GM13977 (cell line): ENCODE measurements at regions not wholly inside any gene's neighbourhood (a gene's known extent, or its start where the extent isn't known, plus 50 kb on each side); places are given as distances from the start of the nearest gene placed in this dataset.
"Not testable (repeated sequence)": the region's sequence is repeated elsewhere in the genome, so short reads cannot be mapped to it uniquely, and the experiment has no call there.

ENCODE experiments used
- DNase-seq: peaks from one replicate; pipeline ENCODE4 v3.0.0; 2012; ENCODE audit warnings: low spot score
- in situ Hi-C: fragments of 300-500 bp; cut with MboI; formaldehyde crosslinking; loops from one replicate; pipeline ENCODE4 v1.12.0; 2022; ENCODE audit warnings: low sequenced_read_pairs, low pct_unique_long_range_greater_than_20kb, mixed read lengths, inconsistent platforms; ENCODE audit not compliant: unreplicated experiment
- TF ChIP-seq, protein P1 (sequence below): IDR thresholded peaks from 2 replicates; pipeline ENCODE4 v1.5.1; 2012; ENCODE audit warnings: mild to moderate bottlenecking, control low read depth; ENCODE audit not compliant: insufficient read depth; ENCODE audit errors: extremely low read depth, missing control alignments

DNA sequence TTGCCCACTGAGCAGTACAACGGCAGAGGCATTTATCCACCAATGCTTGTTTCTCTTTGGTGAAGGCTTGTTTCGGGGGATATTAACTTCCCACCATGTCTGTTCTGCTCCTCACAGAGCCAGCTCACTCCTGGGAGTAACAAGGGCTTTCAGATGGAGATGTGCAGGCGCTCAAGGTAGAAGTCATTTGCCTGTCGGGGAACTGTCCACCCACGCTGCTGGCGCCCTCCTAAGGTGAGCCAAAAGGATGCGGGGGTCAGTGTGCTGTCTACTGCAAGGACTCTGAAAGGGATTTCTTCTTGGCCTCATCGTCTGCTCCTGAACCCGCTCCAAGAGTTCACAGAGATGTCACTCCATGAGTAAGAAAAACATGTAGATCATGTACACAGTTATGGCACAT lies 57.0 kb upstream of the CYRIA start:
- TF ChIP-seq, protein P1, sequence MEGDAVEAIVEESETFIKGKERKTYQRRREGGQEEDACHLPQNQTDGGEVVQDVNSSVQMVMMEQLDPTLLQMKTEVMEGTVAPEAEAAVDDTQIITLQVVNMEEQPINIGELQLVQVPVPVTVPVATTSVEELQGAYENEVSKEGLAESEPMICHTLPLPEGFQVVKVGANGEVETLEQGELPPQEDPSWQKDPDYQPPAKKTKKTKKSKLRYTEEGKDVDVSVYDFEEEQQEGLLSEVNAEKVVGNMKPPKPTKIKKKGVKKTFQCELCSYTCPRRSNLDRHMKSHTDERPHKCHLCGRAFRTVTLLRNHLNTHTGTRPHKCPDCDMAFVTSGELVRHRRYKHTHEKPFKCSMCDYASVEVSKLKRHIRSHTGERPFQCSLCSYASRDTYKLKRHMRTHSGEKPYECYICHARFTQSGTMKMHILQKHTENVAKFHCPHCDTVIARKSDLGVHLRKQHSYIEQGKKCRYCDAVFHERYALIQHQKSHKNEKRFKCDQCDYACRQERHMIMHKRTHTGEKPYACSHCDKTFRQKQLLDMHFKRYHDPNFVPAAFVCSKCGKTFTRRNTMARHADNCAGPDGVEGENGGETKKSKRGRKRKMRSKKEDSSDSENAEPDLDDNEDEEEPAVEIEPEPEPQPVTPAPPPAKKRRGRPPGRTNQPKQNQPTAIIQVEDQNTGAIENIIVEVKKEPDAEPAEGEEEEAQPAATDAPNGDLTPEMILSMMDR: no peak
- DNase-seq: no peak
- in situ Hi-C loops: no loop called here

DNA sequence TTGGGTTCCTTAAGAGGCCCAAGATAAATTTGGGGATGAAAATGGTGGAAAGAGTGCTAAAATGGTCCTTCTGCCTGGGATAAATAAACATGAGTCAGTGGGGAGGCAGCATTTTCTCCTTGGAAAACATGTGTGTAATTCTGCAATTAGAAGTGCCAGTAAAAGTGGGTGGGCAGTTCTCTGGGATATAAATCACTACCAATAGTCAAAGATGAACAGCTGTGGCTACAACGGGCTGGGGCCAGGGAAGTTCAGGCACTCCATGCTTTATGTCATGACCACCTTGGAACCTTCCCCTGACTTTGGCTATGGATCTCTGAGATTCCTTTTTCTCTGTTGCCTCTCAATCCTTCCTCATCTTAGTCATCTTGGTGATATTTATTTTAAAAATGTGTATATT lies 56.5 kb upstream of the CYRIA start:
- TF ChIP-seq, protein P1: no peak
- DNase-seq: no peak
- in situ Hi-C loops: no loop called here

DNA sequence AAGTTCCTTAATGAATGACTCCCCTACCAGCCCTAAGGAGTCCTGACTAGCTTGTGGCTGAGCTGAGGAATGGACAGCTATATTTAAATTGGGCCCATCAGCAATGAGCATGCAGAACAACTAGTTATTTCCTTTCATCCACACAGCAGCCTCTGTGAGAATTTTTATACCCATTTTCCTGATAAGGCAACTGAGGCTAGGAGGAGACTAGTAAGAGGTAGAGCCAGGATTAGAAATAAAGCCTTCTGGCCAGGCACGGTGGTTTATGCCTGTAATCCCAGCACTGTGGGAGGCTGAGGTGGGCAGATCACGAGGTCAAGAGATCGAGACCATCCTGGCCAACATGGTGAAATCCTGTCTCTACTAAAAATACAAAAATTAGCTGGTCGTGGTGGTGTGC lies 55.9 kb upstream of the CYRIA start:
- DNase-seq: not testable (repeated sequence)

DNA sequence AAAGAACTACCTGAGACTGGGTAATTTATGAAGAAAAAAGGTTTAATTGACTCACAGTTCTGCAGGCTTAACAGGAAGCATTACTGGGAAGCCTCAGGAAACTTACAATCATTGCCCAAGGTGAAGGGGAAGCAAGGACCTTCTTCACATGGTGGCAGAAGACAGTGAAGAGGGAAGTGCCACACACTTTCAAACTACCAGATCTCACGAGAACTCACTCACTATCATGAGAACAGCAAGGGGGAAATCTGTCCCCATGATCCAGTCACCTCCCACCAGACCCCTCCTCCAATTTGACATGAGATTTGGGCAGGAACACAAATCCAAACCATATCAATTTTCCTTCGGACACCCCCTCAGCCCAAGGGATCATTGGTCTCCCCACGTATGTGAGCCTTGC lies 55.1 kb upstream of the CYRIA start:
- in situ Hi-C loops, DNase-seq: not testable (repeated sequence)

More for the DNA sequence above, 55.9 kb upstream of the CYRIA start:
- in situ Hi-C loops: not testable (repeated sequence)

DNA sequence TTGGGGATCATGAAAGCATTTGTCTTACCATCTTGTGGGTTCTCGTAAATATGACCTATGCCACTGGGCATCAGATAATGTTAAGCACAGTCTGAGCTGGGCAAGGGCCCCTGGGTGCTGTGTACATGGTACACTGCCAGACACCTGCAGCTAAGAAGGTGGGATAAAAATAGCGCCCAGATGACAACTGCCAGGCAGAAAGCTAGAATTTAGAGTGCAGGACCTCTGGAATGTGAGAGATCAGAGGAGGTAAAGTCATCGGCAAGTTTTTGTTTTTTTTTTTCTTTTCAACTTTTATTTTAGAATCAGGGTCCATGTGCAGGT lies 53.8 kb upstream of the CYRIA start:
- TF ChIP-seq, protein P1: no peak
- in situ Hi-C loops: no loop called here
- no peak for DNase-seq

DNA sequence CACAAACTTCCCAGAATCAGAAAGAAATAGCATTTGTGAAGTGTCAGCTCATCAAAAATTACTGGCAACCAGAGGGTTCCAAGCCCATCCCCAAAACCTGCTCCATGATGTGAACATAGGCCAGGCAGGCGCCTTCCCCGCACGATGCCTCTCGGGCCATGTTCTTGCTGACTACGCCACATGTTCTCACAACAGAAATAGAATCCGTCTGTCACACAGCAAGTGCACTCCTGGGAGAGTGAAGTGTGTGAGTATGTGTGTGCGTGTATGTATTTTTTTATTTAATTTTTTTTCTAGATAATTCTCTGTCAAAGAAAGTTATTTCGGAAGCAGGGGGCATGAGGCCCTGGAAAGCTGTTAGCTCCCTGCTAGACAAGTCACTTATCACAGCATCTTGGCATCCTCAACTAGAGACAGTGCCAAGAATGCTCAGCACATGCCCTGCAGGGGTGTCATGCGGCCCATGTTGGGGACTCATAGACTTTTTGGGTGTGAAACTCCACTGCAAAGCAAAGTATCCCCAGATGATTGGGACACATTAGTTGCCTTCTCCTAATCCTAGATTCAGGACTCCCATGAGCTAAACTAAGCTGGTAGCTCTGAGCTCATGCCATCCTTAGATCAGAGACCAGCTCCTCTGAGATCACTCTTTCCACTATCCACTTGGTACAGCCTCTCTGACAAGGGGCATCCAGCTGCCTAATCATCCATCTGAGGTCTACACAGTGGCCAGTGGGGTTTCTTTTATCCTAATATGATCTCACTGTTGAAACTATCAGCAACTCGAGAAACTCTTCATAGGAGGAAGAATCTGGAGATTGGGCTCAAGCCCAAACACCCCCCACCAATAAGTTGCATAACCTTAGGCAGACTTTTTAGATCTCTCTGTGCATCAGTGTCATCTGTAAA lies 53.2 kb upstream of the CYRIA start:
- in situ Hi-C loops: no loop called here
- DNase-seq: no peak
- TF ChIP-seq, protein P1: no peak

DNA sequence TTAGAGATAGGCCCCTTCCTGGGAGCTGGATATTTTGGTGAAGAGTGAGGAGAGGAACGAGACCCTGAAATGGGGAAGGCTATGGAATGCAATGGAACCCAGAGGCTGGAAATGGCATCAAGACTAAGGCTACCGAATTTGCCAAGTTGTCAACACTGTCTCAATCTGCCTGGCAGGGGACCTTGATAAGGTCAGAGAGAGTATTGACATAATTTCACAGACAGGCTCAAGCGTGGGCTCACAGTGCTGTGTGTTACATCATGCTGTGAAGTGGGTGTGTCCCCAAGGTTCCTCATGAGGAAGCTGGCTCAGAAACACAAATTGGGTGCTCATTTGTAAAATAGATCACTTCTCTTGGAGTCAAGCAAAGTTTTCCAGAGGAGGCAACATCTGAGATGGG lies 51.8 kb upstream of the CYRIA start:
- in situ Hi-C loops: no loop called here
- TF ChIP-seq, protein P1: no peak
- DNase-seq: no peak

DNA sequence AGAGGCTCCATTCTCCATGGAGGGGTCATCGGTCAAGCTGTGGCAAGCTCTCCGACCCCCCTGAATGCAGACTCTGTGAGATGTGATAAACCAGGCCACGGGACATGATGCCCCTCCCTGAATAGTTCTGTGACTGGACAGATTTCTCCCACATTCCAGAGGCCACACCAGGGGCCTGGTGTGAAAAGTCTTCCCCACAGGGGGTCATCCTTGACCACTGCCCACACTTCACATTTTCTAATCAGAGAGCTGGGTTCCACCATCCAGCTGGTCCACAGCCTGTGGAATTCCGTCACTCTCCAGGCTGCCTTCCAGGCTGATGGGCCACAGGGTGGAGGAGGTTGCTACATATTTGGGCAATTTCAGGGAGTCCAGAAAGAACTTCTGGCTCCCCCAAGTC lies 51.3 kb upstream of the CYRIA start:
- TF ChIP-seq, protein P1: no peak
- in situ Hi-C loops: no loop called here
- DNase-seq: no peak
